ENCODE measurements at regions not wholly inside any gene's neighbourhood (a gene's known extent, or its start where the extent isn't known, plus 50 kb on each side); places are given as distances from the start of the nearest gene placed in this dataset.

DNA sequence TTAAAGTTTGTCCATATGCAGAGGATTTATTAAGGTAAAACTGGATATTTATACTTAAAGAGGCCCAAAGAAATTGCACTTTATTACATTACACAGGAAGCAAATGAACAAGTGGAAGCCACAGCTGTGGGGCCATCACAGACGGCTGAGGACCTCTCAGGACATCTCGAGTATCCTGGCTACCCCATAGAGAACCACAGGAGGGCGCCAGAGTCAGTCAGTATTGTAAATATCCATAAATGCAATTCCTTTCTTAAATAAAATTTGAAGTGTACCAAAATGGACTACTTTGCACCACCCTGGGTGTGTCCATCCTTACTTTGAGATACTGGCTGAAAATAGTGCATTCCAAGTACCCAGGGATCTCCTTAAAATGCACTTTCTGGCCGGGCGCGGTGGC, 257.2 kb downstream of the MRPL39 start:
- no peaks in the 10 kb centered on the region for H3K4me1 ChIP-seq (ENCODE audit: control insufficient read depth in 4 of 4, insufficient read depth in 4 of 4, low read length in 3 of 4)
- TF ChIP-seq, protein P1, sequence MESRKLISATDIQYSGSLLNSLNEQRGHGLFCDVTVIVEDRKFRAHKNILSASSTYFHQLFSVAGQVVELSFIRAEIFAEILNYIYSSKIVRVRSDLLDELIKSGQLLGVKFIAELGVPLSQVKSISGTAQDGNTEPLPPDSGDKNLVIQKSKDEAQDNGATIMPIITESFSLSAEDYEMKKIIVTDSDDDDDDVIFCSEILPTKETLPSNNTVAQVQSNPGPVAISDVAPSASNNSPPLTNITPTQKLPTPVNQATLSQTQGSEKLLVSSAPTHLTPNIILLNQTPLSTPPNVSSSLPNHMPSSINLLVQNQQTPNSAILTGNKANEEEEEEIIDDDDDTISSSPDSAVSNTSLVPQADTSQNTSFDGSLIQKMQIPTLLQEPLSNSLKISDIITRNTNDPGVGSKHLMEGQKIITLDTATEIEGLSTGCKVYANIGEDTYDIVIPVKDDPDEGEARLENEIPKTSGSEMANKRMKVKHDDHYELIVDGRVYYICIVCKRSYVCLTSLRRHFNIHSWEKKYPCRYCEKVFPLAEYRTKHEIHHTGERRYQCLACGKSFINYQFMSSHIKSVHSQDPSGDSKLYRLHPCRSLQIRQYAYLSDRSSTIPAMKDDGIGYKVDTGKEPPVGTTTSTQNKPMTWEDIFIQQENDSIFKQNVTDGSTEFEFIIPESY (IDR thresholded peaks at IDR 0.05), result no peak
- TF ChIP-seq HNF4A (conservative IDR thresholded peaks at IDR 0.05), result no peak
- no peak for TF ChIP-seq RXRA (IDR thresholded peaks at IDR 0.05)
- no peak for TF ChIP-seq EGR1 (IDR thresholded peaks at IDR 0.05; ENCODE audit: low read depth in 2 of 2)
- no peak for TF ChIP-seq SP1 (IDR thresholded peaks at IDR 0.05)
- TF ChIP-seq YY1 (IDR thresholded peaks at IDR 0.05), result no peak
- TF ChIP-seq GABPA (IDR thresholded peaks at IDR 0.05 in 1 of 2, conservative IDR thresholded peaks at IDR 0.05 in 1 of 2), result no peak
- no peak for TF ChIP-seq RAD21 (IDR thresholded peaks at IDR 0.05)
- TF ChIP-seq HNF4G (IDR thresholded peaks at IDR 0.05), result no peak
- TF ChIP-seq, protein P2, sequence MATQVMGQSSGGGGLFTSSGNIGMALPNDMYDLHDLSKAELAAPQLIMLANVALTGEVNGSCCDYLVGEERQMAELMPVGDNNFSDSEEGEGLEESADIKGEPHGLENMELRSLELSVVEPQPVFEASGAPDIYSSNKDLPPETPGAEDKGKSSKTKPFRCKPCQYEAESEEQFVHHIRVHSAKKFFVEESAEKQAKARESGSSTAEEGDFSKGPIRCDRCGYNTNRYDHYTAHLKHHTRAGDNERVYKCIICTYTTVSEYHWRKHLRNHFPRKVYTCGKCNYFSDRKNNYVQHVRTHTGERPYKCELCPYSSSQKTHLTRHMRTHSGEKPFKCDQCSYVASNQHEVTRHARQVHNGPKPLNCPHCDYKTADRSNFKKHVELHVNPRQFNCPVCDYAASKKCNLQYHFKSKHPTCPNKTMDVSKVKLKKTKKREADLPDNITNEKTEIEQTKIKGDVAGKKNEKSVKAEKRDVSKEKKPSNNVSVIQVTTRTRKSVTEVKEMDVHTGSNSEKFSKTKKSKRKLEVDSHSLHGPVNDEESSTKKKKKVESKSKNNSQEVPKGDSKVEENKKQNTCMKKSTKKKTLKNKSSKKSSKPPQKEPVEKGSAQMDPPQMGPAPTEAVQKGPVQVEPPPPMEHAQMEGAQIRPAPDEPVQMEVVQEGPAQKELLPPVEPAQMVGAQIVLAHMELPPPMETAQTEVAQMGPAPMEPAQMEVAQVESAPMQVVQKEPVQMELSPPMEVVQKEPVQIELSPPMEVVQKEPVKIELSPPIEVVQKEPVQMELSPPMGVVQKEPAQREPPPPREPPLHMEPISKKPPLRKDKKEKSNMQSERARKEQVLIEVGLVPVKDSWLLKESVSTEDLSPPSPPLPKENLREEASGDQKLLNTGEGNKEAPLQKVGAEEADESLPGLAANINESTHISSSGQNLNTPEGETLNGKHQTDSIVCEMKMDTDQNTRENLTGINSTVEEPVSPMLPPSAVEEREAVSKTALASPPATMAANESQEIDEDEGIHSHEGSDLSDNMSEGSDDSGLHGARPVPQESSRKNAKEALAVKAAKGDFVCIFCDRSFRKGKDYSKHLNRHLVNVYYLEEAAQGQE (IDR thresholded peaks at IDR 0.05), result no peak
- TF ChIP-seq, protein P3, sequence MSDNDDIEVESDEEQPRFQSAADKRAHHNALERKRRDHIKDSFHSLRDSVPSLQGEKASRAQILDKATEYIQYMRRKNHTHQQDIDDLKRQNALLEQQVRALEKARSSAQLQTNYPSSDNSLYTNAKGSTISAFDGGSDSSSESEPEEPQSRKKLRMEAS (IDR thresholded peaks at IDR 0.05), result no peak
- TF ChIP-seq TAF1 (conservative IDR thresholded peaks at IDR 0.05), result no peak
- TF ChIP-seq, protein P4, sequence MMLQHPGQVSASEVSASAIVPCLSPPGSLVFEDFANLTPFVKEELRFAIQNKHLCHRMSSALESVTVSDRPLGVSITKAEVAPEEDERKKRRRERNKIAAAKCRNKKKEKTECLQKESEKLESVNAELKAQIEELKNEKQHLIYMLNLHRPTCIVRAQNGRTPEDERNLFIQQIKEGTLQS (IDR thresholded peaks at IDR 0.05), result no peak
- H3K27me3 ChIP-seq (ENCODE audit: control insufficient read depth in 4 of 4, insufficient read depth in 4 of 4, low read length in 3 of 4), result no peaks in the 10 kb centered on the region
- H3K9me3 ChIP-seq (ENCODE audit: control insufficient read depth in 4 of 4, low read length in 3 of 4), result no peaks in the 10 kb centered on the region
- 70% methylated on average over 6 of the region's 6 CpGs for WGBS
- H3K4me3 ChIP-seq (ENCODE audit: low read depth in 1 of 3, low read length in 3 of 3), result no peak overlapping the region
- no peak overlapping the region for H3K27ac ChIP-seq (ENCODE audit: low read depth in 1 of 2, low read length in 2 of 2)
- H3K36me3 ChIP-seq (ENCODE audit: control insufficient read depth in 4 of 4, insufficient read depth in 3 of 4, low read depth in 1 of 4, low read length in 3 of 4), result no peaks in the 10 kb centered on the region
- DNase-seq (ENCODE audit: low spot score), result no peak
- H3K9ac ChIP-seq (ENCODE audit: low read depth in 1 of 2, low read length in 2 of 2), result no peak overlapping the region

DNA sequence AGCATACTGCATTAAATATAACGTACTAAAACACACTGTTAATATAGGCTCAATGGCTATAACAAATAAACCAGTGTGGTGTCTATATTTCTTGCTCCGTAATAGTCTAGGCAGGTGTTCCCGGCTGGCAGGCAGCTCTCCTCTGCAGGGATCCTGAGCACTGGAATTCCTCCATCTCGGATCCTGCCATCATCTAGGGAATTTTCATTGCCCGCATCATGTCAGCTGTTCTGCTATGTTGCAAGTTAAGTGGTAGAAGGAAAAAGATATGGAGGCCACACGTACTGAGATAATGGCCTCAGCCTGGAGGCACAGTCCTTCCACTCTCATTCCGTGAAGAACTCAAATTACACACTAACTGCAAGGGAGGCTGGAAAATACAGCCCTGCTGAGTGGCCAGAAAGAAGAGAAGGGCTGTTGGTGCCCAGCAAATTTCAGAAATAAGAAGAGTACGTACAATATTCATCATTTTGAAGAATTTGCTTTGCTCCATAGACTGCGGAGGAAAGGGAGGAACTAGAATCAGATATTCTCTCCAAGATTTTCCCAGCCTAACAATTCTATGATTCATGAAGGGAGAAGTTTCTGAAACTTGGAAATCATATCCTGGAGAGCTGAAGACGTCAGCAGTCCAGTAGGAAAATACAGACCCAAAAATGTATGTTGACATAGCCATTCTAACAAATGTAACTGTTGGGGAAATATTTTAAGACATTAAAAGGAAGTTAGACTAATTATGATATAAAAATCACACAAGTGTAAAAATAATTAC, 263.3 kb downstream of the MRPL39 start:
- Histone ChIP-seq H3K27me3 (ENCODE audit: control insufficient read depth in 4 of 4, insufficient read depth in 4 of 4, low read length in 3 of 4) (no peaks in the 10 kb centered on the region), H3K9me3 (ENCODE audit: control insufficient read depth in 4 of 4, low read length in 3 of 4) (no peaks in the 10 kb centered on the region), H3K9ac (ENCODE audit: low read depth in 1 of 2, low read length in 2 of 2) (no peak overlapping the region), H3K36me3 (ENCODE audit: control insufficient read depth in 4 of 4, insufficient read depth in 3 of 4, low read depth in 1 of 4, low read length in 3 of 4) (no peaks in the 10 kb centered on the region), H3K4me3 (ENCODE audit: low read depth in 1 of 3, low read length in 3 of 3) (no peak overlapping the region), H3K27ac (ENCODE audit: low read depth in 1 of 2, low read length in 2 of 2) (no peak overlapping the region), H3K4me1 (ENCODE audit: control insufficient read depth in 4 of 4, insufficient read depth in 4 of 4, low read length in 3 of 4) (no peaks in the 10 kb centered on the region)
- DNase-seq (ENCODE audit: low spot score), result no peak
- 68% methylated on average over 10 of the region's 10 CpGs for WGBS
- TF ChIP-seq TAF1 (conservative IDR thresholded peaks at IDR 0.05) (no peak), SP1 (IDR thresholded peaks at IDR 0.05) (no peak), RXRA (IDR thresholded peaks at IDR 0.05) (no peak), RAD21 (IDR thresholded peaks at IDR 0.05) (no peak), NR2F2 (IDR thresholded peaks at IDR 0.05) (no peak), HNF4G (IDR thresholded peaks at IDR 0.05) (no peak), GABPA (IDR thresholded peaks at IDR 0.05 in 1 of 2, conservative IDR thresholded peaks at IDR 0.05 in 1 of 2) (no peak), EGR1 (IDR thresholded peaks at IDR 0.05; ENCODE audit: low read depth in 2 of 2) (no peak), FOXA1 (IDR thresholded peaks at IDR 0.05) (no peak)
- TF ChIP-seq, protein P4 (IDR thresholded peaks at IDR 0.05), result no peak
- TF ChIP-seq, protein P3 (IDR thresholded peaks at IDR 0.05), result no peak
- TF ChIP-seq, protein P5, sequence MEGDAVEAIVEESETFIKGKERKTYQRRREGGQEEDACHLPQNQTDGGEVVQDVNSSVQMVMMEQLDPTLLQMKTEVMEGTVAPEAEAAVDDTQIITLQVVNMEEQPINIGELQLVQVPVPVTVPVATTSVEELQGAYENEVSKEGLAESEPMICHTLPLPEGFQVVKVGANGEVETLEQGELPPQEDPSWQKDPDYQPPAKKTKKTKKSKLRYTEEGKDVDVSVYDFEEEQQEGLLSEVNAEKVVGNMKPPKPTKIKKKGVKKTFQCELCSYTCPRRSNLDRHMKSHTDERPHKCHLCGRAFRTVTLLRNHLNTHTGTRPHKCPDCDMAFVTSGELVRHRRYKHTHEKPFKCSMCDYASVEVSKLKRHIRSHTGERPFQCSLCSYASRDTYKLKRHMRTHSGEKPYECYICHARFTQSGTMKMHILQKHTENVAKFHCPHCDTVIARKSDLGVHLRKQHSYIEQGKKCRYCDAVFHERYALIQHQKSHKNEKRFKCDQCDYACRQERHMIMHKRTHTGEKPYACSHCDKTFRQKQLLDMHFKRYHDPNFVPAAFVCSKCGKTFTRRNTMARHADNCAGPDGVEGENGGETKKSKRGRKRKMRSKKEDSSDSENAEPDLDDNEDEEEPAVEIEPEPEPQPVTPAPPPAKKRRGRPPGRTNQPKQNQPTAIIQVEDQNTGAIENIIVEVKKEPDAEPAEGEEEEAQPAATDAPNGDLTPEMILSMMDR (IDR thresholded peaks at IDR 0.05; ENCODE audit: low read depth, low read length, missing input control), result no peak
- TF ChIP-seq, protein P1 (IDR thresholded peaks at IDR 0.05), result no peak
